Kidney (tissue), 13 donors: ENCODE measurements at regions not wholly inside any gene's neighbourhood (a gene's known extent, or its start where the extent isn't known, plus 50 kb on each side); places are given as distances from the start of the nearest gene placed in this dataset.

Experiments used
- DNase-seq, 5 donors: peaks; one replicate each; pipeline ENCODE4 v3.0.0-alpha.2; 2013 to 2020
- FAIRE-seq: peaks from 2 replicates; lab custom pipeline; 2012; peaks lifted over from hg19 to GRCh38; lab: Jason Lieb, UNC
- H3K27ac ChIP-seq, 2 donors: one replicate each; pipeline ENCODE4 v1.7.0; 2013; ENCODE audit warnings: low read depth in 2 of 2, low read length in 2 of 2, inconsistent platforms in 1 of 2
- H3K27me3 ChIP-seq: one replicate; pipeline ENCODE4 v1.7.1; 2013; ENCODE audit warnings: low read length, inconsistent platforms; ENCODE audit not compliant: control insufficient read depth, insufficient read depth
- H3K36me3 ChIP-seq, 3 donors: one replicate each; pipeline versions ENCODE4 v1.7.0 to v1.7.1; 2013; ENCODE audit warnings: low read length in 3 of 3, control low read depth in 1 of 3, inconsistent platforms in 1 of 3; ENCODE audit not compliant: insufficient read depth in 3 of 3, control insufficient read depth in 2 of 3
- H3K4me1 ChIP-seq, 3 donors: one replicate each; pipeline versions ENCODE4 v1.7.0 to v1.7.1; 2013; ENCODE audit warnings: low read length in 3 of 3, inconsistent platforms in 1 of 3, low read depth in 1 of 3; ENCODE audit not compliant: control insufficient read depth in 2 of 3, insufficient read depth in 2 of 3
- H3K4me3 ChIP-seq, 3 donors: one replicate each; pipeline versions ENCODE4 v1.7.0 to v1.8.1; 2013; ENCODE audit warnings: low read length in 3 of 3, control low read depth in 1 of 3, inconsistent platforms in 1 of 3
- H3K9ac ChIP-seq, 3 donors: one replicate each; pipeline versions ENCODE4 v1.7.0 to v1.7.1; 2013; ENCODE audit warnings: low read length in 3 of 3, control low read depth in 1 of 3, inconsistent platforms in 1 of 3
- H3K9me3 ChIP-seq, 3 donors: one replicate each; pipeline versions ENCODE4 v1.7.0 to v1.7.1; 2013; ENCODE audit warnings: low read length in 3 of 3, control low read depth in 1 of 3, inconsistent platforms in 1 of 3; ENCODE audit not compliant: control insufficient read depth in 2 of 3, insufficient read depth in 1 of 3
- intact Hi-C: fragments of 100-400 bp; cut with DNase I; formaldehyde crosslinking; loops from one replicate; pipeline ENCODE4 v1.11.1; 2022
- TF ChIP-seq, protein P1 (sequence below): IDR thresholded peaks from 3 replicates; pipeline ENCODE4 v1.5.1; 2012; ENCODE audit warnings: mild to moderate bottlenecking, moderate library complexity, borderline replicate concordance; ENCODE audit not compliant: insufficient read depth; ENCODE audit errors: extremely low read depth
- donor health status: control.
- donor health status: control.
- donor health status: control.
- donor health status: control.
- donor health status: control.
- donor health status: DM: yes; HTN: yes; CAD: no.
- donor health status: Normal renal cell carcinoma (clear cell type).

- Histone ChIP-seq H3K4me3 (no peak overlapping the region), H3K9me3 (no peaks in the 10 kb centered on the region), H3K27ac (no peak overlapping the region), H3K36me3 (no peaks in the 10 kb centered on the region), H3K4me1 (no peaks in the 10 kb centered on the region), H3K27me3 (no peaks in the 10 kb centered on the region), H3K9ac (no peak overlapping the region)
- TF ChIP-seq, protein P1, sequence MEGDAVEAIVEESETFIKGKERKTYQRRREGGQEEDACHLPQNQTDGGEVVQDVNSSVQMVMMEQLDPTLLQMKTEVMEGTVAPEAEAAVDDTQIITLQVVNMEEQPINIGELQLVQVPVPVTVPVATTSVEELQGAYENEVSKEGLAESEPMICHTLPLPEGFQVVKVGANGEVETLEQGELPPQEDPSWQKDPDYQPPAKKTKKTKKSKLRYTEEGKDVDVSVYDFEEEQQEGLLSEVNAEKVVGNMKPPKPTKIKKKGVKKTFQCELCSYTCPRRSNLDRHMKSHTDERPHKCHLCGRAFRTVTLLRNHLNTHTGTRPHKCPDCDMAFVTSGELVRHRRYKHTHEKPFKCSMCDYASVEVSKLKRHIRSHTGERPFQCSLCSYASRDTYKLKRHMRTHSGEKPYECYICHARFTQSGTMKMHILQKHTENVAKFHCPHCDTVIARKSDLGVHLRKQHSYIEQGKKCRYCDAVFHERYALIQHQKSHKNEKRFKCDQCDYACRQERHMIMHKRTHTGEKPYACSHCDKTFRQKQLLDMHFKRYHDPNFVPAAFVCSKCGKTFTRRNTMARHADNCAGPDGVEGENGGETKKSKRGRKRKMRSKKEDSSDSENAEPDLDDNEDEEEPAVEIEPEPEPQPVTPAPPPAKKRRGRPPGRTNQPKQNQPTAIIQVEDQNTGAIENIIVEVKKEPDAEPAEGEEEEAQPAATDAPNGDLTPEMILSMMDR: no peak
- no peak for DNase-seq
- intact Hi-C loops: no loop called here
- no peak for FAIRE-seq
Observed at GRCh38 chr10:33087922-33088321, 129.9 kb upstream of the ITGB1 start.

DNA sequence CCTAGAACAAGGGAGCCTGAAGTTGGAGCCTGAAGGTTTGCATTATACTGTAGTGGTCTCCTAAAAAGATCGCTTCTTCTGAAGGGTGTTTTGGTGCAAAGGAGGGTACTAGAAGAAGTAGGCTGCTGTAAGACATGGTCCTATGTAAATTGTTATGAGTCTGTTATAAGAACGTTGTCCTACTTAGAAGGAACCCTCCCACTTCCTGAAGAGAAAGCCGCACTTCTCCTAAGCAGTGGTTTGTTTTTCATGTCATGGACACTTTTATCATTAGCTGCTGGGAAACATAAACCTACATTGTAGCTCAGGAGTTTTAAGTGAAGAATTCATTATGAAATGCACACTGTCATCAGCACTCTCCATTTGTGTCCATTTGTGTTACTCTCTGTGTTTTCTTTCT is 129.1 kb upstream of the ITGB1 start:
- Histone ChIP-seq H3K27ac (no peak overlapping the region), H3K9ac (no peak overlapping the region), H3K4me1 (no peaks in the 10 kb centered on the region), H3K4me3 (no peak overlapping the region), H3K27me3 (no peaks in the 10 kb centered on the region), H3K9me3 (no peaks in the 10 kb centered on the region), H3K36me3 (no peaks in the 10 kb centered on the region)
- FAIRE-seq (no peak), DNase-seq (no peak)
- TF ChIP-seq, protein P1: no peak
- intact Hi-C loops: no loop called here

- no peak for DNase-seq
- H3K4me1 ChIP-seq: no peaks in the 10 kb centered on the region
- no peak overlapping the region for H3K27ac ChIP-seq
- no peaks in the 10 kb centered on the region for H3K36me3 ChIP-seq
- no peak overlapping the region for H3K9ac ChIP-seq
- FAIRE-seq: no peak
- no peak overlapping the region for H3K4me3 ChIP-seq
- intact Hi-C loops: no loop called here
- TF ChIP-seq, protein P1: no peak
- H3K9me3 ChIP-seq: no peaks in the 10 kb centered on the region
- H3K27me3 ChIP-seq: no peaks in the 10 kb centered on the region
Observed at GRCh38 chr10:33086100-33086499, 128.1 kb upstream of the ITGB1 start.

DNA sequence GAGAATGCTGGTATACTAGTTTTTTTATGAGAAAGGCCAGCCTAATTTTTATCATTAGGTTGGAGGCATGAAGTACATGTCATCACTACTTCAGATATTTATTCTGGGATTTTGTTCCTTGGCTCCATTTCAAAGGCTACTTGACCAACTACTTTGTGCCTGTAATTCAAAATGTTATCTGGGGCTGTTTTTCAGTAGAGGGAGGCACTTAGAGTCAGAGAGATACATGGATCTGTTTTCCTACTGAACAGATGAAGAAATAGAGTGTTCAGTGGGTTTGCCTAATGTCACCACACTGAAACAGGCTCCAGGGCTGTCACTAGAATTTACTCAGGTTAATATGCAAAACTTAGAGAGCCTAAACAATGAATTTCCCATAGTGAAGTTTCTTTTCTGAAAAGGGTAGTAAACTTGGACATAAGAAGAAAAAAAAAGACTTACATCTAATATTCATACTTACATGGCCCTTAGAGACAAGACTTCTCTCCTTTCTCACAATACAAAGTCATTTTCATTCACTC is 127.3 kb upstream of the ITGB1 start:
- intact Hi-C loops: no loop called here
- no peak overlapping the region for H3K9ac ChIP-seq
- H3K4me3 ChIP-seq: no peak overlapping the region
- no peaks in the 10 kb centered on the region for H3K27me3 ChIP-seq
- FAIRE-seq: no peak
- no peak for DNase-seq
- no peaks in the 10 kb centered on the region for H3K9me3 ChIP-seq
- no peaks in the 10 kb centered on the region for H3K36me3 ChIP-seq
- no peak overlapping the region for H3K27ac ChIP-seq
- no peaks in the 10 kb centered on the region for H3K4me1 ChIP-seq
- TF ChIP-seq, protein P1: no peak
